Activated CD4-positive, alpha-beta T cell treated with anti-CD3 and anti-CD28 coated beads, Interleukin-2, amount 50 U/mL, for 24 hours (primary cell): ENCODE measurements at regions not wholly inside any gene's neighbourhood (a gene's known extent, or its start where the extent isn't known, plus 50 kb on each side); places are given as distances from the start of the nearest gene placed in this dataset.
A peak's percentile ranks its signal among the peaks of the same experiment; 100 is the strongest.
"Not testable (repeated sequence)": the region's sequence is repeated elsewhere in the genome, so short reads cannot be mapped to it uniquely, and the experiment has no call there.

Experiments used
- DNase-seq, 2 donors: peaks; one replicate each; pipeline ENCODE4 v3.0.0-alpha.2; 2020; ENCODE audit warnings: low read depth in 1 of 2, low spot score in 1 of 2

DNA sequence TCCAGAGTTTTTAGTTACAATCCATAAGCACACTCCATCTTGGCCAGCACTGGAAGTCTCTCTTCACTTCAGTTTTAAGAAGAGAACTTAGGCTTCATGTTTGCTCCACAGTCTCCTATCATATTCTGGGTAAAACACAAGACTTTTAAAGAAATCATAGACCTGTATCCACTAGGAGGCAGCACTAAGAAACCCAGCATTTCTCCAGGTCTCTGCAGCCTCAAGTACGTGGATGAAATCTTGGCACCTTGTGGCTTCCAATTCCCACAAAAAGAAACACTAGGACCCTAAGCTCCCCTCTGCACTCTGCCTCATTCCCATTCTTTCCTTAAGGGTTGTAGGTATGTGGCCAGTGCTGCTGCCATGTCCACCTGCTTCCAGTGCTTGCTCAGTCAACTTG, 367.3 kb upstream of the CASK start:
- no peak for DNase-seq

DNA sequence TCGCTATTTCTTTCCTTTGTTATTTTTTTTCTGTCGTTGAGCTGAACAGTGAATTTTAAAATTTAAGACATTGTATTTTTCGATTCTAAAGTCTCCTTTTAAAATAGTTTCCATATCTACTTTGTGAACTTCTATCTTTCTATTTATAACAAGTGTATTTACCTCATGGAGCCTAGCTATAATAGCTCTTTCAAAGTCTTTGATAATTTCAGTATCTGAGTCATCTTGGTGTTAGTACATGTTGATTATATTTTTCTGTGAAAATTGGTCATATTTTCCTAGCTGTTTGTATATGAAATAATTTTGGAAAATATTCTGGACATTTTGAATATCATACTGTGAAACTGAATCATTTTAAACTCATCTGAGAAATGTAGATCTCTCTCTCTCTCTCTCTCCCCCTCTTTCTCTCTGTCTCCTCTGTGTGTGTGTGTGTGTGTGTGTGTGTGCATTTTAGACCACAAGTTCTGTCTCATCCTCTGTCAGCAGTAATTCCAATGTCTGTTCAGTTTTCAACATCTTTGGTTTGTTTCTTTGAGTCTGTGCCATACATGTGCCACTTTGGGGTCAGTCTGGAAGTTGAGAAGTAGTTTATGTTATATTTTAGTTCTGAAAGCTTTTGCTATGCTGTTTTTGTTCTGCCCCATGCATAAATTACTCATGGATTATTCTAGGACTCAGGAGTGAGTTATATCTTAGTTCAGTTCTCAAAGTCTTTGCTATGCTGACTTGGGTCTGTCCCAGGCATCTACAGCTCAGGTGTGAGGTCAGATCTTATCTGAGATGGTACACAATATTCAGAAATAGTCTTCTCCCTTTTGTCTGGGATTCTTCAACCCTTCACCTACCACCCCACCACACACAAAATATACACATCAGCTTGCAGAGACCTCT, 366.4 kb upstream of the CASK start:
- DNase-seq: peak in 1 of 2 donors; percentile 0

DNA sequence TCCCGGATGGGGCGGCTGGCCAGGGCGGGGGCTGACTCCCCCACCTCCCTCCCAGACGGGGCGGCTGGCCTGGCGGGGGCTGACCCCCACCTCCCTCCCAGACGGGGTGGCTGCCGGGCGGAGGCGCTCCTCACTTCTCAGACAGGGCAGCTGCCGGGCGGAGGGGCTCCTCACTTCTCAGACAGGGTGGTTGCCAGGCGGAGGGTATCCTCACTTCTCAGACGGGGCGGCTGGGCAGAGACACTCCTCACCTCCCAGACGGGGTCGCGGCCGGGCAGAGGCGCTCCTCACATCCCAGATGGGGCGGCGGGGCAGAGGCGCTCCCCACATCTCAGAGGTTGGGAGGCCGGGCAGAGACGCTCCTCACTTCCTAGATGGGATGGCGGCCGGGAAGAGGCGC, 362.3 kb upstream of the CASK start:
- DNase-seq: not testable (repeated sequence)

DNA sequence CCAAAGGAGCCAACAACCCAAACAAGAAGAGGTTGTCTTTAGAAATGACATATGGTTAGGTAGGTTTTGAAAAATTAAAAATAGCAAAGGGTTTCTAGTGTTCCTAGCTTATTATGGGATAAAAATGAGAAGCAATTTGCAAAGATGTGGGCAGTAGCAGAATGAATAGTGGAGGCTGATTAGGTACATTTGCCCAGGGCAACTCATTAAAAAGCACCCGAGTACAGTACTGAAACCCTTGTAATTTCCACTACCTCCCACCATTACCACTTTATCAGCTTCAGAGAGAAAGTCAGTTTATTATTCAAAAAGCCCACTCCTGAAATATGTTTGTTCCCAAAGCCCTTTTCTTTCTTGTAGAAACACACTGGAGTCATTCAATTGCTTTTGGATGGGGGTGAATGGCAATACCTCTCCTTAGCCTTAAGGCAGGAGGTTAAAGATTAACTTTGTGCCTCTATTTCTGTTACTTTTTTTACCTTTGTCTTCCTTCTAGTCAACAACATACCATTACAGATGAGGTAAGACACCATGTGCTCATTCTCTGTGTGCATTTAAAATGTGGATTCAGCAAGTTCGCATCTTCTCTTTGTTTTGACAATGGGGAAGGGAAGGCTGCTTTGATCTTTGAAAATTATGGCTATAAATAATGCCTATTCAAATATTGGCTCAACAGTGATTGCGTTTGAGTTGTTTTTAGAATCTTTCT, 353.8 kb upstream of the CASK start:
- no peak for DNase-seq

DNA sequence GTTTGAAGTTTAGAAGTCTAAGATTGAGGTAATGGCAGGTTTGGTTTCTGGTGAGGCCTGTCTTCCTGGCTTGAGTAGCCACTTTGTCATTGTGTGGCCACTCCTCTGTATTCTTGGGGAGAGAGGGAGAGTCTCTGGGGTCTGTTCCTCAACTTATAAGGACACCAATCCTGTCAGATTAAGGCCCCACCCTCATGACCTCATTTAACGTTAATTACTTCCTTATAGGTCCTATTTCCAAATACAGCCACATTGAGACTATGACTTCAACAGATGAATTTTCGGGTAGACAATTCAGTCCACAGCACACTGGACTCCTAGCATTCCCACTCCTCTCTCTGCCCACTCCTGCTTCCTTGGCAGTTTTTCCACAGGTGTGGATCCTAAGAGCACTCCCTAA, 350.8 kb upstream of the CASK start:
- DNase-seq: no peak

DNA sequence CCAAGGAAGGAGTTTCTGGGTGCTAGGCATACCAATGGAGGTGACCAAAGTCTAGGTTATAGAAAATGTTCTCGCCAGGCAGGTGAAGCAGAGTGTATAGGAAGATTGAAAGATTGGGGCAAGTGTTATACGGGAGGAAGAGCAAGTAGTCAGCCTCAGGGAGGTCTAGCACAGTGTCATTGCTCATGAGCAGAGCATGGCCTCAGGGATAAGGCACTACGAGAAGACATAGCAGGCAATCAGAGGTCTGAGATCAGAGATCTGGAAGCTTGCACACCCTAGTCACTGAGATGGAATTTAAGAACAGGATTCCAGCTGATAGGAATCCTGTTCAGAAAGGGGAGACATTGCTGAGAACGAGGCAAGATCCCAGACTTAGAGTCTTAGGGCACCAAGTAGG, 350.0 kb upstream of the CASK start:
- DNase-seq: no peak

DNA sequence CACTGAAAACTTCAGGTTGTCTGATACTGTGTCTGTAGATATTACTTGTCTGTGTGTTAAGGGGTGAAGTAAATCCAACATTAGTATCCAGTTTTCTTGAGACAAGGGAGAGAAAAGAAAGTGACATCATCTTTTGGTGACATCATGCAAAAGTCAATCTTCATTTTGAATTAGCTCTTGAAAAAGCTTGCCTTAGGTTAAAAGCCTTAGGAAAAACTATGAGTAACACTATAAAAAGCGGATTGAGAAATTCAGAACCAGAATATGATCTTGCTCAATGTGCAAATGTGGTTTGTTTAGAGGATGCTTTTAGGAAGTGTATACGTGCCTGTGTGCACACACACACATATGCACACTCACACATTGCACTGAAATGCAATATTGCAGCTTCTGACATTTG, 345.8 kb upstream of the CASK start:
- DNase-seq: no peak

DNA sequence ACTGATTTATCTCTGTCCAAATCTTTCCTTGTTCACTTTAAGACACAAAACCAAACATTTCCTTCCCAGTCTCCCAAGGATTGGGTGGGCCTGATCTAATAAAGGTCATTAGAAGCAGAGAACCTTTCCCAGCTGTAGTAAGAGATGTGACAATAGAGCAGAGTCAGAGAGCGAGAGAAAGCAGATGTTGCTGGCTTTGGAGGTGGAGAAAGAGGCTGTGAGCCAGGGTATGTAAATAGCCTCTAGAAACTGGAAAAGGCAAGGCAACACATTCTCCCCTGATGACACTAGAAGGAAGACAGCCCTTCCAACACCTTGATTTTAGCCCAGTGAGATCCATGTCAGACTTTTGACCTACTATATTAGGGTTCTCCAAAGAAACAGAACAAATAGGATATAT, 337.5 kb upstream of the CASK start:
- DNase-seq: no peak

DNA sequence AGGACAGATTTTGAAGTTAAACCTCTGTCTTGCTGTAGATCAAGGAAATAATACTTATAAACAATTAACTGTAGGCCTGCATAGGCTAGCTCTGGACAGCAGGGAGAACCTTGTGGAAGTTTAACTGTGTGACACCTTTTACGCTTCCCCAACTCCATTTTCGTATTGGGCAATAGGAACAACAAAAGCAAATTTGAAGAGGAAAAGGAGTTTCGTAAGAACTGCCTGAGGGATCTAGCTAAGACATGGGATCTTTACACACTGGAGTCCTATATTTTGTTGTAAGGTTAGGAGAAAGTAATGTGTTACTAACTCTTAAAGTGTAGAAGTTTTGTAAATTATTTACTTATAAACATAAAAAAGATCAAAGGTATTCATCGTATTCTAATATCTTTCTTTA, 324.9 kb upstream of the CASK start:
- no peak for DNase-seq

DNA sequence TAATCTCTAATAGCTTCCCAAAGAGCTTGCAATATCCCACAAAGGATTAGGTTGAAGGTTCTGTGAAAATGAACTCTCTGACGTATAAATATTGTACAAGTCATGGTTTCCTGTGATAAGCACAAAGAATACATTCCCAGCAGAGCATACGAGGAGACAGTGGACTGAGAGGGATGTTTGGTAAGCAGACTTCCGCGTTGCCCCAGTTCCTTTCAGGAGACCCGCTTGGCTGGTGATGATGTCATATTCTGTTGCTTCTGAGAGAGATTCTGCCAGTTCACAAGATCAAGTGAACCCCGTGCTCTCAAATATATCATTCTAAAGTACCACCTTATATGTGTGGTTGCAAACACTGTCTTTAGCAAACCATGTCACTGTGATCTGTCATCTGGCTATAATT, 323.9 kb upstream of the CASK start:
- no peak for DNase-seq

DNA sequence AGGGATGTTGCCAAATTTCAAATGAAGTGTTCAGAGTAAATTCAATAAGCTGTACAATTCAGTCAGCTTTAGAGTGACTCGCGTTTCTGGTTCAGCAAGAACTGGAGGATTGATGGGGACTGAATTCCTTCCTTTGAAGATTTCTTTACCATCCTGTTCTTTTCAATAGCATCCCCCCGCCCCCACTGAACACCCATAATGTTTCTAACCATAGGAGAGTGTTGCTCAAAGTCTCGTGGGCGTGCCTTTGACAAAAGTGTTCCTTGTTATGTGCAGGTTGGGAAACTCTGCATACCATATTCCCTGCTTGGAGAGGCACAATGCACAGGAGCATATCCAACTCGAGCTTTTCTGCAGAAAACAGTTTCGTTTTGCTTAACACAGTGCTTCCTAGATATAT, 323.5 kb upstream of the CASK start:
- DNase-seq: no peak

DNA sequence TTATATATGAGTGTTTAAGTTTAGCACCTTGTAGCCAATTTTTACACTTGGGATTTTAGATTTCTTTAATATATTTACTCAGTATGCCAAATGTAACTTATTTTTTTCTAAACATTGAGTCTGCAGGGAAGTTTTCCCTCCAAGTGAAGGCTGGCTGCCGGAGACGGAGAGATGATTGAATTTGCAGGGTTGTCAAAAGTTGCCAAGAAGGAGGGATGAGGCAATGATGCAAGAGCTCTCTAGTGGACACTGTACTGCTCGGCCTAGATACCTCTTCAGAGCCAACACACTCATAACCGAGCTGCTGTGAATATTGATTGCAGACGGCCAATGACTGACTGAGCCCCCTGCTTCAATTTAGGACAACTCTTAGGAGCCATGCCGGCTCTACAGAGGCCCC, 318.6 kb upstream of the CASK start:
- DNase-seq: no peak

DNA sequence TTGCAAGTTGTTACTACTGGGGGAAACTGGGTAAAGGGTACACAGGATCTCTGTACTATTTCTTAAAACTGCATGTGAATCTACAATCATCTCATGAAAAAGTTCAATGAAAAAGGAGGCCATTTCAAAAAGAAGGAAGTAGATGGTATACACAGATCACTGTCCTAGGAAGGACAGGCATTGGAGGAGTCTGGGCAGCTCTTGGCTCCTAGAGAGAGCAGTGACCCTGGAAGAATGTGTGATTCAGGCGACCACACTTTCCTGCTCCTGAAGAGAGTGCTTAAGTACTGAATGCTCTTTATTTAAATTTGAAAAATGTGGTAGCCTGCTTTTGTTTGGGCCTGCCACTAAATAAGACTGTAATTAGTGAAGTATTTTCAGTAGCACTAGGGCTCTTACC, 318.1 kb upstream of the CASK start:
- no peak for DNase-seq

DNA sequence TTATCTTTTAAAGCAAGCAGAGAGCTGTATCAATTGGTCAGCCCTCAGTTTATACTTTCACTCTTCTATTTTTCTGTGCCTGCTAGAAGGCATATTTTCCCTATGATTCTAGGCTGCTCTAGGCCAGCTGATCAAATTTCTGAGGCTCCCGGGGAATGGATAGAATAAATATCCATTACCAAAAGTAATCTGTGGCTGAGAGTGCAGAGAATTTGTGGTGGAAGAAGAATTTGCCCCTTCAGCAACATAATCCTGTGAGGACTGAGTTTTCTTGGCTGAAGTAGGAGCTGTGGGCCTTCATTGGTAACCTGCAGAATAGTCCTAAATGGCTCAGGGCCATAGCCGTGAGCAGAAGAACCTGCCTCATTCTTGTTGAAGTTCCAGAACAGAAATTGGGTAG, 314.6 kb upstream of the CASK start:
- no peak for DNase-seq

DNA sequence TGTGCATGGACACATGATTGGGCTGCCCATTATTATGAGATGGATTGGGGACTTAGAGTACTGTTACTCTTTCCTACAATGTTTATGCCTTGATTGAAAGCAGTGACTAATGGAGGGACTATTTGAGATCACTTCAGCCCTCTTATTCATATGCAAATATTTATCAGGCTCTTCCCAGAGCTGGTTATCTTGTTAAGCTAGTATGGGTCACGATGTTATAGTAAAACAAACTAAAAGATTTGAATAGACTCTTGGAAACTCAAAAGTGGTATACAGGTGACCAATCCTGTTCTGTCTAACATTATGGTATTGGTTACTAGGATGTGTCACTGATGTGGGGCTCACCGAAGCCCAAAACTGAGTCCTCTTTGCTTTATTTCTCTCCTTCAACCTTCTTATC, 306.2 kb upstream of the CASK start:
- DNase-seq: no peak

DNA sequence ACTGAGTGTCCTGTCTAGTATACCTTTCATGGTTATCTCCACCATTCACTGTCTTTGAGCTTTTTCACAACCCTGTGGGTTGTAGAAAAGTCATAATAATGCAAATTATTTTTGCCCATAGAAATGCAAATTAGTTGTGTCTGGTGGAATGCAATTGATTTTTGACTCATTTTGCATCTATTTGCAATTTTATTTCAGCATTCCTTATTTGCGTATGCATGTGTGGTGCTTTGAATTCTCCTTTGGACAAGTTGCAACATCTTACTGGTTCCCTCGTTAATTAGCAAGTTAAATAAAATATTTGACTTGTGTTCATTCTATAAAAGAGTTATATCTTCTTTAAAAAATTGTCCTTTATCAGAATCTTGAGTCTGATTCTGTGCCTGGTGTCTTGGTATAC, 297.3 kb upstream of the CASK start:
- DNase-seq: no peak

DNA sequence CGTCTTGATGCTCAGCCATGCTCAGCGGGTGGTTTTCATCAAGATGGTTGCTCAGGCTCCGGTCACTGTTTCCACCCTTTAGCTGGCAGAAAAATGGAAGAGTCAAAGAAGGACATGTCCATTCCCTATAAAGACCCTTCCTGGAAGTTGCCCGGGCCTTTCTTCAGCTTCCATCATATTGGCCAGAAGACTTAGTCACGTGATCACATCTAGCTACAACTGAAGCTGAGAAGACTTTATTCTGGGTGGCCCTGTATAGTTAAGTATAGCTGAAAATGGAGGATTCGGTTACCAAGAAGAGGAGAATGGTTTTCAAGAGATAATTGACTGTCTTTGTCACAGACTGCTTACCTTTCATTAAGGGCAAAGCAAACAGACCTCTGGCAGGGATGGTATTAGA, 296.7 kb upstream of the CASK start:
- DNase-seq: no peak

DNA sequence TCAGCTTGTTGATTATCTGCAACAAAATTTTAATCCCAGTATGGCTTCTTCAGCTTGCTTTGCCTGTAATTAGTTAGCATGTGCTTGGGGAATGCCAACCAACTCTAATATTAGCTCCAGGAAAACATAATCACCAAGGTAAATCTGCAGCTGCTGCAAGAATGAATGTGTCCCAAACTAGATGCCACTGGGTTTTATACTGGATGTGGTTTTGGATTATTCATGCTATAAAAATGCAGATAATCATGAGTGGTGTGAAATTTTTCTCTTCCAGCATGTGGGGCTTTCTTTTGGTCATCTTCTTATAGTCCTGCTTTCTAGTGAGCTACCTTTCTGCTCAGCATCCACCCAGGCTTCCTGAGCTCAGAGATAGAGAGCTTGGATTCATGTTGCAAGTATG, 295.9 kb upstream of the CASK start:
- no peak for DNase-seq

DNA sequence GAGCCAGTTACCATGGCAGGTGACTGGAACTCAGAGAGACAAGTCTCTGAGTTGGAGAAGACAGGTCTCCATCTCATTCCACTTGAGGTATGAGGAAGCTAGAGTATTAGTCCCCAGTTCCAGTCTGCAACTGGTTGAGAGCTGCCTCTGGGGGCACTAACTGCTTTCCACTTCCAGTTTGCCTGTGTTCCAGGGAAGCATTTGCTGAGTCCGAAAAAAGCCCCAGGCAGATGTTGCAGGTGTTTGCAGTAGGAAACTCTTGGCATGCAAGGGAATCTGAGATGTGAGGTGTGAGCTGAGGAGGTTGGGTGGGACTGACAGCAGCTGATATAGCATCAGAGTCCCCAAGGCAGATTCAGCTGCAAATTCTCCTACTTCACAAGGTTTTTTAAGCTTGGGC, 272.2 kb upstream of the CASK start:
- no peak for DNase-seq

DNA sequence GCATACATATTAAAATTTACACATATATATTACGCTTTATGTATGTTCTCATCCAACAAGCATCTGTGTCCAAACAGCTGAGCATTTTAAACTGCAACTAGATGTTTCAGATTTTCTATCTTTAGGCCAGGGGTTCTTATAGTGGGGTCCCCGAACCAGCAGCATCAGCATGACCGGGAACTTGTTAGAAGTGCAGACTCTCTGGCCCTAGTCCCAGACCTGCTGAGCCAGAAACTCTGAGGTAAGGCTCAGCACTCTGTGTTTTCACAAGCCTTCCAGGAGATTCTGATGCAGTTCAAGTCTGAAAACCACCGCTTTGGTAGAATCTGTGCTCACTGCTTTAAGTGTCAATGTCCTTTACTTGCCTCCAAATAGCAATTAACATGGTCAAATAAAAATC, 266.2 kb upstream of the CASK start:
- no peak for DNase-seq

DNA sequence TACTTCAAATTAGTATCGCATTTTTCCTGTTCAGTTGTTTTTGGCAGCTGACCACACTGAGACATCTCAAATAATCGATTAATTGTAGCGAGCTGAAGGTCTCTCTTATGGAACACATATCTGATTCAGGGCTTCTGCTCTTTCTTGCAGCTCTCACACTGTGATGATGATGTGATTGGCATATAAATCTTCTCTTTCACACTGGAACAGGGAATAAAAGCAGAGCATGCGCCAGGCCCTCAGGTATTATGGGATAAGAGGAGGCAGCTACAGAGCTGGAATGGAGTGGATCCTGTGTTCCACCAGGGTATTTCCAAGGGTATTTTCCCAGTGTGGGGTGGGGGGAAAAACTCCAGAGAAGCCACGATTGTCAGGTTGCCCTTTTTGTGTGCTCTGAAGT, 265.4 kb upstream of the CASK start:
- no peak for DNase-seq

DNA sequence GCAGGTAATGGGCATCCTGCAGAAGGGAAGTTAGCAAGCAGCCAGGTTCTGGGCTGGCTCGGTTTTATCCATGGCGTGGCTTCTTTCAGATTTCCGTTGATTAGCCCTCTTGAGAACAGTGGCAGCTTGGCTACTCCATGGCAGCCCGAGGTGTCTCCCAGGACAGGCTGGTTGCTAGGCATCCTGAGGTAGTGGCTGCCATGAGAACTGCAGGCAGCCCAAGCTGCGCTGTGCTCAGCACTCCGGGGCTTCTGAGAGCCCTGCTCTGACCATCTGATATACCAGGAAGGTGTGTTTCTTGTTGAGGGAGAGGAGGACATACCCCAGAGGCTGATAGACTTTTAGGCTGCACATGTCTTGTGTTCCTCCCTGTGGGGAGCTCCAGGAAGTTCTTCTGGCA, 253.4 kb upstream of the CASK start:
- no peak for DNase-seq

DNA sequence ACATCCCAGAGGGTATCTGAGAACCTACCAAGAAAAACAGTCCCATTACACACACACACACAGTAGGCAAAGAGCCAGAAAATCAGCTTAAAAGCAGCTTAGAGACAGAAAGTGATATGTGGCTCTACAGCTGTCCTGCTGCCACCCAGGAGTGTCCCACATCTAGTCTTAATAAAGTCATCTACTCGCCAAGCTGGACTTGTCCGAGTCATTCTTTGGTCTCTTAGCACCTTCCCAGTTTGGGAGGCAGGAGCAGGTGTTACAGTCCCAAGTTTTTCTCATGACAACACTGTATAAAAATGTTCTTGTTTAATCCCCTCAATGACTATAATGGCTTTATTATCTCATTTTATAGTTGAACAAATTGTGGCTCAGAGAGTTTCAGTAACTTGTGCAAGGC, 252.5 kb upstream of the CASK start:
- no peak for DNase-seq
